Neural cell (in vitro differentiated cells): ENCODE measurements at regions not wholly inside any gene's neighbourhood (a gene's known extent, or its start where the extent isn't known, plus 50 kb on each side); places are given as distances from the start of the nearest gene placed in this dataset.

Experiments
- CTCF ChIP-seq: fragments of 450-650 bp; IDR thresholded peaks from 2 replicates; pipeline ENCODE4 v1.5.1; 2014; ENCODE audit warnings: antibody characterized with exemption, mild to moderate bottlenecking, moderate library complexity; ENCODE audit not compliant: poor library complexity, severe bottlenecking
- EZH2 ChIP-seq: fragments of 200-600, 300-800 bp; shearing (Covaris generic), sonication (generic); IDR thresholded peaks from 2 replicates; pipeline ENCODE4 v1.6.1; 2014; ENCODE audit warnings: antibody characterized with exemption, low read length, borderline replicate concordance, mild to moderate bottlenecking; ENCODE audit not compliant: insufficient read depth, poor library complexity, severe bottlenecking
- SMC3 ChIP-seq: fragments of 450-650 bp; conservative IDR thresholded peaks from 2 replicates; pipeline ENCODE4 v1.6.1; 2014; ENCODE audit warnings: antibody characterized with exemption, mild to moderate bottlenecking, moderate library complexity; ENCODE audit not compliant: poor library complexity

DNA sequence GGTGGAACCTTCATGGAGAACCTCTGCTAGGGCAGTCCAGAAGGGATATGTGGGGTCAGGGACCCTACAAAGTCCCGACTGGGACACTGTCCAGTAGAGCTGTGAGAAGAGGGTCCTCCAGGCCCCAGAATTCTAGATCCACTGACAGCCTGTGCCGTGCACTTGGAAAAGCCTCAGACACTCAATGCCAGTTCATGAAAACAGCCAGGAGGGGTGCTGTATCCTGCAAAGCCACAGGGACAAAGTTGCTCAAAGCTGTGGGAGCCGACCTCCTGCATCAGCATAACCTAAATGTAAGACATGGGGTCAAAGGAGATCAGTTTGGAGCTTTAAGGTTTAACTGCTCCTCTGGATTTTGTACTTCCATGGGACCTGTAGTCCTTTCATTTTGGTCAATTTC lies 448.8 kb upstream of the CADM2 start:
- TF ChIP-seq SMC3 (no peak), CTCF (no peak), EZH2 (no peak)
